H9 (cell line): ENCODE measurements at regions not wholly inside any gene's neighbourhood (a gene's known extent, or its start where the extent isn't known, plus 50 kb on each side); places are given as distances from the start of the nearest gene placed in this dataset.

Experiments
- DNase-seq: peaks from one replicate; pipeline ENCODE4 v3.0.0-alpha.2; 2017
- H2AFZ ChIP-seq: one replicate; pipeline ENCODE4 v1.6.1; 2013; ENCODE audit warnings: mild to moderate bottlenecking, low read length, control low read depth, moderate library complexity
- H2AK5ac ChIP-seq: 2 replicates; pipeline ENCODE4 v1.6.1; 2013; ENCODE audit warnings: low read length, control low read depth, mixed read lengths; ENCODE audit not compliant: insufficient read length
- H2BK120ac ChIP-seq: one replicate; pipeline ENCODE4 v1.6.1; 2013; ENCODE audit warnings: low read depth, mild to moderate bottlenecking, low read length, control low read depth, inconsistent platforms; ENCODE audit not compliant: poor library complexity, severe bottlenecking
- H2BK12ac ChIP-seq: 2 replicates; pipeline ENCODE4 v1.6.1; 2013; ENCODE audit warnings: low read length, control low read depth, mixed read lengths, low read depth; ENCODE audit not compliant: insufficient read length
- H2BK15ac ChIP-seq: 2 replicates; pipeline ENCODE4 v1.6.1; 2013; ENCODE audit warnings: low read depth, low read length, control low read depth
- H2BK20ac ChIP-seq: one replicate; pipeline ENCODE4 v1.6.1; 2013; ENCODE audit warnings: low read depth, mild to moderate bottlenecking, low read length, control low read depth, inconsistent platforms; ENCODE audit not compliant: poor library complexity, severe bottlenecking
- H2BK5ac ChIP-seq: 2 replicates; pipeline ENCODE4 v1.6.1; 2013; ENCODE audit warnings: low read length, control low read depth, mixed read lengths; ENCODE audit not compliant: insufficient read length
- H3K14ac ChIP-seq: 2 replicates; pipeline ENCODE4 v1.6.1; 2013; ENCODE audit warnings: low read length, control low read depth; ENCODE audit not compliant: insufficient read depth
- H3K18ac ChIP-seq: 2 replicates; pipeline ENCODE4 v1.6.1; 2013; ENCODE audit warnings: low read depth, mild to moderate bottlenecking, mixed read lengths, low read length, control low read depth; ENCODE audit not compliant: insufficient read length
- H3K23ac ChIP-seq: 2 replicates; pipeline ENCODE4 v1.6.1; 2013; ENCODE audit warnings: low read length, control low read depth, mixed read lengths, low read depth; ENCODE audit not compliant: insufficient read length
- H3K23me2 ChIP-seq: 2 replicates; pipeline ENCODE4 v1.6.1; 2013; ENCODE audit warnings: low read depth, mild to moderate bottlenecking, mixed read lengths, low read length, control low read depth; ENCODE audit not compliant: insufficient read length, poor library complexity, severe bottlenecking
- H3K27ac ChIP-seq: 2 replicates; pipeline ENCODE4 v1.5.1; 2013; ENCODE audit warnings: low read length, control low read depth, mixed read lengths, low read depth; ENCODE audit not compliant: insufficient read length
- H3K27me3 ChIP-seq: 2 replicates; pipeline ENCODE4 v1.6.1; 2013; ENCODE audit warnings: low read length, control low read depth, inconsistent platforms; ENCODE audit not compliant: insufficient read depth
- H3K4ac ChIP-seq: 2 replicates; pipeline ENCODE4 v1.6.1; 2013; ENCODE audit warnings: low read depth, mild to moderate bottlenecking, control low read depth, inconsistent platforms, low read length, moderate library complexity
- H3K4me1 ChIP-seq: 2 replicates; pipeline ENCODE4 v1.6.1; 2013; ENCODE audit warnings: low read length, control low read depth, inconsistent platforms; ENCODE audit not compliant: insufficient read depth
- H3K4me2 ChIP-seq: 2 replicates; pipeline ENCODE4 v1.6.1; 2013; ENCODE audit warnings: low read length, control low read depth, mixed read lengths; ENCODE audit not compliant: insufficient read length, insufficient read depth
- H3K56ac ChIP-seq: 2 replicates; pipeline ENCODE4 v1.6.1; 2013; ENCODE audit warnings: low read depth, mild to moderate bottlenecking, mixed read lengths, low read length, control low read depth; ENCODE audit not compliant: insufficient read length
- H3K79me1 ChIP-seq: 2 replicates; pipeline ENCODE4 v1.6.1; 2013; ENCODE audit warnings: low read depth, mild to moderate bottlenecking, moderate library complexity, low read length, control low read depth, inconsistent platforms; ENCODE audit not compliant: insufficient read depth, poor library complexity, severe bottlenecking
- H3K79me2 ChIP-seq: 2 replicates; pipeline ENCODE4 v1.6.1; 2013; ENCODE audit warnings: low read length, control low read depth, inconsistent platforms; ENCODE audit not compliant: insufficient read depth
- H3K9ac ChIP-seq: 2 replicates; pipeline ENCODE4 v1.6.1; 2013; ENCODE audit warnings: low read length, control low read depth, mixed read lengths; ENCODE audit not compliant: insufficient read length; ENCODE audit errors: extremely low read depth
- H3K9me3 ChIP-seq: one replicate; pipeline ENCODE4 v1.6.1; 2013; ENCODE audit warnings: low read depth, low read length, inconsistent platforms; ENCODE audit not compliant: control insufficient read depth
- H3T11ph ChIP-seq: one replicate; pipeline ENCODE4 v1.6.1; 2013; ENCODE audit warnings: mild to moderate bottlenecking, low read length, control low read depth, inconsistent platforms
- H4K20me1 ChIP-seq: one replicate; pipeline ENCODE4 v1.6.1; 2013; ENCODE audit not compliant: control insufficient read depth, insufficient read length, insufficient read depth
- H4K5ac ChIP-seq: 2 replicates; pipeline ENCODE4 v1.6.1; 2013; ENCODE audit warnings: low read depth, mild to moderate bottlenecking, mixed read lengths, low read length, control low read depth; ENCODE audit not compliant: insufficient read length
- H4K8ac ChIP-seq: replicated peaks from 2 replicates; pipeline ENCODE4 v1.6.1; 2013; ENCODE audit warnings: low read length, control low read depth, mixed read lengths, low read depth; ENCODE audit not compliant: insufficient read length
- H4K91ac ChIP-seq: 2 replicates; pipeline ENCODE4 v1.6.1; 2013; ENCODE audit warnings: low read depth, mild to moderate bottlenecking, moderate library complexity, mixed read lengths, low read length, control low read depth; ENCODE audit not compliant: insufficient read length
- H3K27ac Mint-ChIP-seq, 3 experiments: 2 replicates in 2 of 3; 3 replicates in 1 of 3; pipeline ENCODE4 v1.8.0; 2020 to 2021; ENCODE audit warnings: mixed read lengths in 3 of 3, mild to moderate bottlenecking in 1 of 3, moderate library complexity in 1 of 3
- H3K27me3 Mint-ChIP-seq: 2 replicates; pipeline ENCODE4 v1.8.0; 2021; ENCODE audit warnings: low read depth, mild to moderate bottlenecking, moderate library complexity, mixed read lengths
- H3K36me3 Mint-ChIP-seq, 3 experiments: 2 replicates in 2 of 3; 3 replicates in 1 of 3; pipeline ENCODE4 v1.8.0; 2020 to 2021; ENCODE audit warnings: low read depth in 3 of 3, mixed read lengths in 3 of 3; ENCODE audit not compliant: insufficient read depth in 1 of 3
- H3K4me1 Mint-ChIP-seq, 2 experiments: 2 replicates each; pipeline ENCODE4 v1.8.0; 2020; ENCODE audit warnings: mixed read lengths in 2 of 2
- H3K4me3 Mint-ChIP-seq, 2 experiments: 2 replicates in 1 of 2; 3 replicates in 1 of 2; pipeline ENCODE4 v1.8.0; 2020 to 2021; ENCODE audit warnings: mild to moderate bottlenecking in 2 of 2, mixed read lengths in 2 of 2, moderate library complexity in 1 of 2
- H3K9me3 Mint-ChIP-seq, 2 experiments: 2 replicates in 1 of 2; 3 replicates in 1 of 2; pipeline ENCODE4 v1.8.0; 2020; ENCODE audit warnings: mild to moderate bottlenecking in 2 of 2, mixed read lengths in 2 of 2, moderate library complexity in 1 of 2
- CTCF ChIP-seq: fragments of 200-600 bp; sonication (generic); conservative IDR thresholded peaks from 3 replicates; pipeline ENCODE4 v1.8.0; 2021; ENCODE audit warnings: antibody characterized with exemption, mild to moderate bottlenecking
- WGBS: extraction: QIAGEN DNeasy Blood & Tissue Kit; methylation state at CpG from one replicate; pipeline ENCODE4 v1.1.7; 2013; ENCODE audit warnings: missing lambda C conversion rate, low lambda C conversion rate, mixed read lengths; ENCODE audit not compliant: insufficient read length; ENCODE audit errors: extremely low coverage; 5-methylcytosine and 5-hydroxymethylcytosine counted together

- Mint-ChIP-seq H3K27me3 (peaks cover 3% of the 10 kb centered on the region; the same call in 1 of the 2 replicates), H3K4me3 (no peak overlapping the region), H3K9me3 (0 out of 5 replicates have a peak, but pooled peaks cover 0 to 3% of the 10 kb centered on the region in 2 experiments), H3K36me3 (no peaks in the 10 kb centered on the region), H3K4me1 (no peaks in the 10 kb centered on the region), H3K27ac (no peak overlapping the region; a peak in 1 of 7 replicates)
- no CpG with 5 or more reads among the region's 5 CpGs for WGBS
- Histone ChIP-seq H4K91ac (no peak overlapping the region), H3K56ac (no peak overlapping the region), H2AK5ac (no peak overlapping the region), H3K4me2 (no peak overlapping the region), H3K9ac (no peak overlapping the region), H3K23ac (no peak overlapping the region), H4K5ac (no peak overlapping the region), H3K79me2 (no peaks in the 10 kb centered on the region), H3T11ph (no peak overlapping the region), H3K4me1 (no peaks in the 10 kb centered on the region; the same call in 1 of the 2 replicates), H3K27me3 (no peaks in the 10 kb centered on the region), H2BK12ac (no peak overlapping the region), H3K18ac (no peak overlapping the region), H3K23me2 (no peaks in the 10 kb centered on the region), H4K8ac (no peak overlapping the region), H2AFZ (no peak overlapping the region), H4K20me1 (no peaks in the 10 kb centered on the region), H2BK20ac (no peak overlapping the region), H2BK120ac (no peak overlapping the region), H3K4ac (no peak overlapping the region), H3K27ac (no peak overlapping the region), H3K9me3 (no peaks in the 10 kb centered on the region), H2BK15ac (no peak overlapping the region), H3K79me1 (no peaks in the 10 kb centered on the region), H3K14ac (no peak overlapping the region), H2BK5ac (no peak overlapping the region)
- no peak for TF ChIP-seq CTCF
- DNase-seq: no peak
Observed at GRCh38 chr19:31705656-31706055, 356.4 kb upstream of the TSHZ3 start.
